ENCODE measurements at regions not wholly inside any gene's neighbourhood (a gene's known extent, or its start where the extent isn't known, plus 50 kb on each side); places are given as distances from the start of the nearest gene placed in this dataset.

GRCh38 chr18:35778850-35779627 is 193.4 kb upstream of the RMP24 start:
- H3K36me3 Mint-ChIP-seq, result no peaks in the 10 kb centered on the region
- H3K4me3 Mint-ChIP-seq, result no peak overlapping the region
- no peak for TF ChIP-seq CTCF (conservative IDR thresholded peaks at IDR 0.05)
- no peak for DNase-seq (ENCODE audit: extremely low spot score, unreplicated experiment)
- H3K9me3 Mint-ChIP-seq, result peaks cover 4% of the 10 kb centered on the region
- peaks cover 17% of the 10 kb centered on the region for H3K27me3 Mint-ChIP-seq
- H3K27ac Mint-ChIP-seq, result no peak overlapping the region
- H3K4me1 Mint-ChIP-seq (ENCODE audit: unreplicated experiment), result no peaks in the 10 kb centered on the region

- no peaks in the 10 kb centered on the region for H3K4me1 Mint-ChIP-seq (ENCODE audit: unreplicated experiment)
- no peaks in the 10 kb centered on the region for H3K36me3 Mint-ChIP-seq
- H3K27me3 Mint-ChIP-seq, result peaks cover 11% of the 10 kb centered on the region
- peaks cover under 1% of the 10 kb centered on the region for H3K9me3 Mint-ChIP-seq
- H3K4me3 Mint-ChIP-seq, result no peak overlapping the region
- no peak overlapping the region for H3K27ac Mint-ChIP-seq
- no peak for DNase-seq (ENCODE audit: extremely low spot score, unreplicated experiment)
- TF ChIP-seq CTCF (conservative IDR thresholded peaks at IDR 0.05), result no peak
These were observed 191.5 kb upstream of the RMP24 start for GRCh38 chr18:35780937-35781336.

- no peak overlapping the region for H3K4me3 Mint-ChIP-seq
- no peaks in the 10 kb centered on the region for H3K36me3 Mint-ChIP-seq
- no peaks in the 10 kb centered on the region for H3K9me3 Mint-ChIP-seq
- H3K4me1 Mint-ChIP-seq (ENCODE audit: unreplicated experiment), result no peaks in the 10 kb centered on the region
- DNase-seq (ENCODE audit: extremely low spot score, unreplicated experiment), result no peak
- H3K27me3 Mint-ChIP-seq, result peaks cover 8% of the 10 kb centered on the region
- no peak for TF ChIP-seq CTCF (conservative IDR thresholded peaks at IDR 0.05)
- H3K27ac Mint-ChIP-seq, result no peak overlapping the region
These were observed 189.6 kb upstream of the RMP24 start for GRCh38 chr18:35782926-35783325.

GRCh38 chr18:35786365-35787042 is 186.0 kb upstream of the RMP24 start:
- Mint-ChIP-seq H3K36me3 (no peaks in the 10 kb centered on the region), H3K4me1 (ENCODE audit: unreplicated experiment) (no peaks in the 10 kb centered on the region), H3K27me3 (peaks cover 2% of the 10 kb centered on the region), H3K9me3 (no peaks in the 10 kb centered on the region), H3K4me3 (no peak overlapping the region), H3K27ac (no peak overlapping the region)
- TF ChIP-seq CTCF (conservative IDR thresholded peaks at IDR 0.05), result no peak
- no peak for DNase-seq (ENCODE audit: extremely low spot score, unreplicated experiment)

- Mint-ChIP-seq H3K4me3 (no peak overlapping the region), H3K27ac (no peak overlapping the region), H3K9me3 (no peaks in the 10 kb centered on the region)
These were observed 182.9 kb upstream of the RMP24 start for GRCh38 chr18:35789543-35789942.

More at GRCh38 chr18:35789543-35789942, 182.9 kb upstream of the RMP24 start:
- no peak for TF ChIP-seq CTCF (conservative IDR thresholded peaks at IDR 0.05)
- Mint-ChIP-seq H3K4me1 (ENCODE audit: unreplicated experiment) (no peaks in the 10 kb centered on the region), H3K27me3 (peaks cover 10% of the 10 kb centered on the region), H3K36me3 (no peaks in the 10 kb centered on the region)
- no peak for DNase-seq (ENCODE audit: extremely low spot score, unreplicated experiment)

Measured in type B pancreatic cell (in vitro differentiated cells).